GM12891 (cell line): ENCODE measurements at regions not wholly inside any gene's neighbourhood (a gene's known extent, or its start where the extent isn't known, plus 50 kb on each side); places are given as distances from the start of the nearest gene placed in this dataset.

Source experiments
- POLR2A ChIP-seq: IDR thresholded peaks from 2 replicates; pipeline ENCODE4 v1.6.1; 2011; ENCODE audit warnings: low read depth, low read length, control low read depth
- TAF1 ChIP-seq: IDR thresholded peaks from 2 replicates; pipeline ENCODE4 v1.6.1; 2011; ENCODE audit warnings: low read depth, low read length, control low read depth

DNA sequence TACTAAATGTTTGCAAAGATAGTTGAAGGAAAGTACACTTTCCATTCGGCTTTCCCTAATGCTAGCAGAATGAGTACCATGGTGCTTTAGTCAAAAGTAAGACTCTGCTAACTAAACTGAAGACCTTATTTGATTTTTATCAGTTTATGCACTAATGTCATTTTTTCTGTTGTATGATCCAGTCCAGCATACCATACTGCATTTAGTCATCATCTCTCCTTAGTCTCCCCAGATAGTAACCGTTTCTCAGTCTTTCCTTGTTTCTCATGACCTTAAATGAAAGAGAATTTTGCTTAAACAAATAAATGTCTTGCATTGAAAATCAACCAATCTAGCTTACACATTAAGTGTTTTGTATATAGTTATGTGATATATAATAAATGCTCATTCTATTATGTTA is 529.5 kb upstream of the SEMA3D start:
- no peak for TF ChIP-seq POLR2A
- no peak for TF ChIP-seq TAF1
